Stomach (tissue), 4 donors: ENCODE measurements at regions not wholly inside any gene's neighbourhood (a gene's known extent, or its start where the extent isn't known, plus 50 kb on each side); places are given as distances from the start of the nearest gene placed in this dataset.

ENCODE experiments used
- EP300 ChIP-seq: sonication (generic); formaldehyde crosslinking; IDR thresholded peaks from one replicate; pipeline ENCODE4 v1.6.1; 2017; ENCODE audit warnings: antibody characterized with exemption
- POLR2A ChIP-seq, 4 donors: fragments of 450-650 bp; IDR thresholded peaks; one replicate each; pipeline ENCODE4 v1.6.1; 2016; ENCODE audit warnings: antibody characterized with exemption in 4 of 4, control low read depth in 2 of 4, mild to moderate bottlenecking in 1 of 4, moderate library complexity in 1 of 4
- POLR2AphosphoS5 ChIP-seq, 3 donors: sonication (generic); formaldehyde crosslinking; IDR thresholded peaks; one replicate each; pipeline ENCODE4 v1.6.1; 2016; ENCODE audit warnings: antibody characterized with exemption in 3 of 3
- TF ChIP-seq, protein P1 (sequence below), 7 experiments: fragments of 450-650 bp in 4 of 7; fragments of 200-600 bp in 3 of 7; sonication (generic) in 3 of 7; IDR thresholded peaks; one replicate each; pipeline ENCODE4 v1.5.1; 2016 to 2019; ENCODE audit warnings: antibody characterized with exemption in 7 of 7, control low read depth in 2 of 7, mild to moderate bottlenecking in 1 of 7

DNA sequence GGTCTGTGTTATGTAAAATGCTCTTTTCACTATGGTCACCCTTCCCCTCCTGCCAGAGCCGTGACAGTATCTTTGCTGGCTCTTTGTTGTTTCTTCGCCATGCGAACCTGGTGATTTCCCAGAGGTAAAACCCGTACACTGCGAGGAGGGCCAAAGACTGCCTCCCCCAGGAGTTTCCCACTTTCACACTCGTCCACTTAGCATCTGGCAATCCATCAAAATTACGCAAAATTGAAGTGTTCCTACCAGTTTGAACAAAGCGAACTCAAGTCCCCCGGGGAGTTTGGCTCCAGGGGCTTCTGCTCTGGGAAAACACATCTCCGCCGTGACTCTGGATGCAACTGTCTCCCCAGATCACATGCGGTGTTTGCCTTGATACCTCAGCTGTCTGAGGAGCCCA lies 239.9 kb downstream of the FAM43A start:
- TF ChIP-seq, protein P1, sequence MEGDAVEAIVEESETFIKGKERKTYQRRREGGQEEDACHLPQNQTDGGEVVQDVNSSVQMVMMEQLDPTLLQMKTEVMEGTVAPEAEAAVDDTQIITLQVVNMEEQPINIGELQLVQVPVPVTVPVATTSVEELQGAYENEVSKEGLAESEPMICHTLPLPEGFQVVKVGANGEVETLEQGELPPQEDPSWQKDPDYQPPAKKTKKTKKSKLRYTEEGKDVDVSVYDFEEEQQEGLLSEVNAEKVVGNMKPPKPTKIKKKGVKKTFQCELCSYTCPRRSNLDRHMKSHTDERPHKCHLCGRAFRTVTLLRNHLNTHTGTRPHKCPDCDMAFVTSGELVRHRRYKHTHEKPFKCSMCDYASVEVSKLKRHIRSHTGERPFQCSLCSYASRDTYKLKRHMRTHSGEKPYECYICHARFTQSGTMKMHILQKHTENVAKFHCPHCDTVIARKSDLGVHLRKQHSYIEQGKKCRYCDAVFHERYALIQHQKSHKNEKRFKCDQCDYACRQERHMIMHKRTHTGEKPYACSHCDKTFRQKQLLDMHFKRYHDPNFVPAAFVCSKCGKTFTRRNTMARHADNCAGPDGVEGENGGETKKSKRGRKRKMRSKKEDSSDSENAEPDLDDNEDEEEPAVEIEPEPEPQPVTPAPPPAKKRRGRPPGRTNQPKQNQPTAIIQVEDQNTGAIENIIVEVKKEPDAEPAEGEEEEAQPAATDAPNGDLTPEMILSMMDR (IDR thresholded peaks at IDR 0.05), result no peak
- TF ChIP-seq POLR2A (IDR thresholded peaks at IDR 0.05) (no peak), POLR2AphosphoS5 (IDR thresholded peaks at IDR 0.05) (no peak), EP300 (no peak)
